AML-193 (cell line): ENCODE measurements at regions not wholly inside any gene's neighbourhood (a gene's known extent, or its start where the extent isn't known, plus 50 kb on each side); places are given as distances from the start of the nearest gene placed in this dataset.

Source experiments
- DNase-seq, 2 experiments: peaks; one replicate each; lab custom pipeline; 2025; lab: John Stamatoyannopoulos, UW

GRCh38 chr2:22826703-22827102 lies 558.3 kb upstream of the KLHL29 start:
- no peak for DNase-seq

GRCh38 chr2:22829791-22830190 lies 555.2 kb upstream of the KLHL29 start:
- DNase-seq, result no peak

- no peak for DNase-seq
Measured at GRCh38 chr2:22832196-22832595, 552.8 kb upstream of the KLHL29 start.

GRCh38 chr2:22838461-22838860 lies 546.5 kb upstream of the KLHL29 start:
- no peak for DNase-seq

- DNase-seq, result no peak
Measured at GRCh38 chr2:22842205-22842869, 542.6 kb upstream of the KLHL29 start.

GRCh38 chr2:22843919-22844537 lies 541.0 kb upstream of the KLHL29 start:
- DNase-seq, result no peak

GRCh38 chr2:22850310-22850709 lies 534.7 kb upstream of the KLHL29 start:
- no peak for DNase-seq

- no peak for DNase-seq
Measured at GRCh38 chr2:22854588-22854987, 530.4 kb upstream of the KLHL29 start.

GRCh38 chr2:22855081-22855480 lies 529.9 kb upstream of the KLHL29 start:
- DNase-seq, result no peak

- no peak for DNase-seq
Measured at GRCh38 chr2:22855761-22856184, 529.2 kb upstream of the KLHL29 start.

GRCh38 chr2:22867973-22868372 lies 517.0 kb upstream of the KLHL29 start:
- DNase-seq, result no peak

GRCh38 chr2:22878121-22878520 lies 506.9 kb upstream of the KLHL29 start:
- no peak for DNase-seq

- DNase-seq, result no peak
Measured at GRCh38 chr2:22879009-22879863, 505.7 kb upstream of the KLHL29 start.

GRCh38 chr2:22880161-22880560 lies 504.8 kb upstream of the KLHL29 start:
- DNase-seq, result no peak

GRCh38 chr2:22882011-22882410 lies 503.0 kb upstream of the KLHL29 start:
- no peak for DNase-seq

GRCh38 chr2:22882643-22883042 lies 502.3 kb upstream of the KLHL29 start:
- DNase-seq, result no peak

- DNase-seq, result no peak
Measured at GRCh38 chr2:22883054-22883453, 501.9 kb upstream of the KLHL29 start.

- DNase-seq, result no peak
Measured at GRCh38 chr2:22885245-22885644, 499.7 kb upstream of the KLHL29 start.

GRCh38 chr2:22887426-22887825 lies 497.6 kb upstream of the KLHL29 start:
- no peak for DNase-seq

- no peak for DNase-seq
Measured at GRCh38 chr2:22887845-22888244, 497.1 kb upstream of the KLHL29 start.

- no peak for DNase-seq
Measured at GRCh38 chr2:22890132-22890531, 494.8 kb upstream of the KLHL29 start.

GRCh38 chr2:22893761-22894517 lies 491.0 kb upstream of the KLHL29 start:
- no peak for DNase-seq
